Colonic mucosa (tissue), 4 donors: ENCODE measurements at regions not wholly inside any gene's neighbourhood (a gene's known extent, or its start where the extent isn't known, plus 50 kb on each side); places are given as distances from the start of the nearest gene placed in this dataset.

Experiments
- DNase-seq: peaks from one replicate; pipeline ENCODE4 v3.0.0-alpha.2; 2020
- H3K27ac ChIP-seq: fragments of 200-600 bp; one replicate; pipeline ENCODE4 v1.8.0; 2021
- H3K27me3 ChIP-seq: fragments of 200-600 bp; one replicate; pipeline ENCODE4 v1.8.0; 2021
- H3K36me3 ChIP-seq: fragments of 200-600 bp; one replicate; pipeline ENCODE4 v1.8.0; 2021
- H3K4me1 ChIP-seq: fragments of 200-600 bp; one replicate; pipeline ENCODE4 v1.8.0; 2021; ENCODE audit warnings: mild to moderate bottlenecking
- H3K4me3 ChIP-seq: fragments of 200-600 bp; one replicate; pipeline ENCODE4 v1.8.0; 2021
- H3K9ac ChIP-seq, 2 donors: one replicate each; pipeline ENCODE4 v1.7.0; 2013; ENCODE audit warnings: control low read depth in 2 of 2, low read depth in 2 of 2, low read length in 2 of 2
- H3K9me3 ChIP-seq: fragments of 200-600 bp; one replicate; pipeline ENCODE4 v1.8.0; 2021
- intact Hi-C: fragments of 100-400 bp; cut with DNase I; formaldehyde crosslinking; loops from one replicate; pipeline ENCODE4 v1.14.1; 2022
- TF ChIP-seq, protein P1 (sequence below): fragments of 200-600 bp; IDR thresholded peaks from one replicate; pipeline ENCODE4 v1.8.0; 2022; ENCODE audit warnings: antibody characterized with exemption, mild to moderate bottlenecking
- donor health status: healthy.
- donor health status: DM: no; HTN: no; CAD: no.
- donor health status: DM: no; HTN: no; CAD: no.

DNA sequence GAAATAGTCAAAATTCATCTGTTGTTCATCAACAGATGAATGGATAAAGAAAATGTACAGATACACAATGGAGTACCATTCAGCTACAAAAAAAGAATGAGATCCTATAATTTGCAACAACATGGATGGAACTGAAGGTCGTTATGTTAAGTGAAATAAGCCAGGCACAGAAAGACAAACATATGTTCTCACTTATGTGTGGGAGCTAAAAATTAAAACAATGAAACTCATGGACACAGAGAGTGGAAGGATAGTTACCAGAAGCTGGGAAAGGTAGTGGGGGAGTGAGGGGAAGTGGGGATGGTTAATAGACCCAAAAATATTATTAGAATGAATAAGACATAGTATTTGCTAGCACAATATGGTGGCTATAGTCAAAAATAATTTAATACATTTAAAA lies 70.0 kb upstream of the KCNMA1 start:
- Histone ChIP-seq H3K27ac (no peak overlapping the region), H3K36me3 (no peaks in the 10 kb centered on the region), H3K9me3 (no peaks in the 10 kb centered on the region), H3K9ac (no peak overlapping the region), H3K4me3 (no peak overlapping the region), H3K27me3 (peaks cover 6% of the 10 kb centered on the region), H3K4me1 (no peaks in the 10 kb centered on the region)
- intact Hi-C loops, result no loop called here
- DNase-seq, result no peak
- TF ChIP-seq, protein P1, sequence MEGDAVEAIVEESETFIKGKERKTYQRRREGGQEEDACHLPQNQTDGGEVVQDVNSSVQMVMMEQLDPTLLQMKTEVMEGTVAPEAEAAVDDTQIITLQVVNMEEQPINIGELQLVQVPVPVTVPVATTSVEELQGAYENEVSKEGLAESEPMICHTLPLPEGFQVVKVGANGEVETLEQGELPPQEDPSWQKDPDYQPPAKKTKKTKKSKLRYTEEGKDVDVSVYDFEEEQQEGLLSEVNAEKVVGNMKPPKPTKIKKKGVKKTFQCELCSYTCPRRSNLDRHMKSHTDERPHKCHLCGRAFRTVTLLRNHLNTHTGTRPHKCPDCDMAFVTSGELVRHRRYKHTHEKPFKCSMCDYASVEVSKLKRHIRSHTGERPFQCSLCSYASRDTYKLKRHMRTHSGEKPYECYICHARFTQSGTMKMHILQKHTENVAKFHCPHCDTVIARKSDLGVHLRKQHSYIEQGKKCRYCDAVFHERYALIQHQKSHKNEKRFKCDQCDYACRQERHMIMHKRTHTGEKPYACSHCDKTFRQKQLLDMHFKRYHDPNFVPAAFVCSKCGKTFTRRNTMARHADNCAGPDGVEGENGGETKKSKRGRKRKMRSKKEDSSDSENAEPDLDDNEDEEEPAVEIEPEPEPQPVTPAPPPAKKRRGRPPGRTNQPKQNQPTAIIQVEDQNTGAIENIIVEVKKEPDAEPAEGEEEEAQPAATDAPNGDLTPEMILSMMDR, result no peak

GRCh38 chr10:77702166-77702565 lies 64.6 kb upstream of the KCNMA1 start:
- Histone ChIP-seq H3K4me3 (no peak overlapping the region), H3K36me3 (no peaks in the 10 kb centered on the region), H3K9me3 (no peaks in the 10 kb centered on the region), H3K9ac (no peak overlapping the region), H3K27me3 (no peaks in the 10 kb centered on the region), H3K4me1 (no peaks in the 10 kb centered on the region), H3K27ac (no peak overlapping the region)
- TF ChIP-seq, protein P1, result no peak
- peak; percentile 3 for DNase-seq
- intact Hi-C loops, result no loop called here

DNA sequence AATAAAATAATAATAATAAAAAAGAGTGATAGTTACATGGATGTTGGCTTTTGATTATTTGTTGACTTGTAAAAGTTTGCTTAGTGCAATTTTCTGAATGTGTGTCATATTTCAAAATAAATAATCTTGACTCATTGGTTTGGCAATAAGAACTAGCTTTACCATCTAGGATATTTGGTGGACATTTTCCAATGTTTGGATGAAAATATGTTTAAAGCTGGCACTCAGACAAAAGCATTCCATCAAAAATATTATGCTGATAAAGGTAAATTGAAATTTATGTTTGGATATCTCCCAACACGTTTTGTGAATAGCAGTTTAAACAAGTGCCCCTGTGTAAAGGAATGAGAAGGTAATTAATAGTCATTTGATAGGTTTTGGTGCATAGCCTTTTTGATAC lies 62.5 kb upstream of the KCNMA1 start:
- Histone ChIP-seq H3K9ac (no peak overlapping the region), H3K4me3 (no peak overlapping the region), H3K27ac (no peak overlapping the region), H3K4me1 (no peaks in the 10 kb centered on the region), H3K27me3 (no peaks in the 10 kb centered on the region), H3K36me3 (no peaks in the 10 kb centered on the region), H3K9me3 (no peaks in the 10 kb centered on the region)
- TF ChIP-seq, protein P1, result no peak
- intact Hi-C loops, result no loop called here
- DNase-seq, result no peak

DNA sequence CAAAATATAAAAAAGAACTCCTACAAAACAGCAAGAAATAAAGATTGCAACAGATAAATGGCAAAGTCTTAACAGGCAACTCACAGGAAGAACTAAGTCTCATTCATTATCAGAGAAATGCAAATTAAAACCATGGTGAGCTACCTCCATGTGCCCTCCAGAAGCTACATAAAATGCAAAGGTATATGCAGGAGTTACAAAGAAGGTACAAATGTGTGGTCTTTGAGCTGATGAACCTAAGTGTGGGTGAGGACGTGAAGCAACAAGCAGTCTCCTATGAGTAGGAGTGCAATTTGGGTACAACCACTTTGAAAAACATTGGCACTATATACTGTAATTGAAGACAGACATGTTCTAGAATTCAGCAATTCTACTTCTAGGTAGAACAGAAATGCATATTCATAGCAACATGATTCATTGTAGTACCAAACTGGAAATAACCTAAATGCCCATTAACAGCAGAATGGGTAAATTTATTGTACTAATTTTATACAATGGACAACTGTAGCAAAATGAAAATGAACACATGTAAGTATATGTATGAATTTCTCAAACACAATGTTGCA lies 61.6 kb upstream of the KCNMA1 start:
- no peak for DNase-seq
- H3K9me3 ChIP-seq, result no peaks in the 10 kb centered on the region
- H3K27me3 ChIP-seq, result no peaks in the 10 kb centered on the region
- no peaks in the 10 kb centered on the region for H3K4me1 ChIP-seq
- no peak overlapping the region for H3K4me3 ChIP-seq
- no peak overlapping the region for H3K9ac ChIP-seq
- no peaks in the 10 kb centered on the region for H3K36me3 ChIP-seq
- TF ChIP-seq, protein P1, result no peak
- intact Hi-C loops, result no loop called here
- H3K27ac ChIP-seq, result no peak overlapping the region

DNA sequence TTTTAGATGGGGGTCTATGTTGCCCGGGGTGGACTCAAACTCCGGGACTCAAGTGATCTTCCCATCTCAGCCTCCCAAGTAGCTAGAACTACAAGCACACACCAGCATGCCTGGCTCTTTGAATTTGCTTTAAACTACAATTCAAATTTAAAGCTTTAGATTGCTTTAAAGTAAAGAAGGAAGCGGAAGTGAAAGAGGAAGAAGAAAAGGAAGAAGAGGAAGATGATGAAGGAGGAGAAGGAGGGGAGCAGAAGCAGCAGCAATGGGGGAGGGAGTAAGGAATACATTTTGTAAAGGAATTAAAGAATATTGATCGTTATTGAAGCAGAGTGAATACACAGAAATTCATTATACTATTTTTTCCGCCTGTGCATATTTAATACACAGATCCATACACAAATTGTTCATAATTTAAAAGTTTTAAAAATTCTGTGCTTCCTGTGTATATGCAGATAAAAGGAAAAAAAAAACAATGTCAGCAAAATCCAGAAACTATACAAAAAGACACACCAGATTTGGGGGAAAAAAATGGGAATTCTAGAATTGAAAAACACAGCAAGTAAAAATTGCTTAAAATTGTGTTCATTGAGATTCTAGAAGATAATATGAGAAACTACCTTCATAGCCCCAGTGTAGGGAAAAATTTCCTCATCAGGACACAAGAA lies 60.8 kb upstream of the KCNMA1 start:
- Histone ChIP-seq H3K36me3 (no peaks in the 10 kb centered on the region), H3K9ac (no peak overlapping the region), H3K27ac (no peak overlapping the region), H3K4me1 (no peaks in the 10 kb centered on the region), H3K4me3 (no peak overlapping the region), H3K9me3 (no peaks in the 10 kb centered on the region), H3K27me3 (no peaks in the 10 kb centered on the region)
- intact Hi-C loops, result no loop called here
- peak; percentile 2 for DNase-seq
- TF ChIP-seq, protein P1, result no peak
